ENCODE measurements at regions not wholly inside any gene's neighbourhood (a gene's known extent, or its start where the extent isn't known, plus 50 kb on each side); places are given as distances from the start of the nearest gene placed in this dataset.

- DNase-seq = no peak
Observed at GRCh38 chr1:29839726-29840125, 603.4 kb downstream of the PTPRU start.

- DNase-seq = no peak
Observed at GRCh38 chr1:29838738-29839320, 602.5 kb downstream of the PTPRU start.

- no peak for DNase-seq
Observed at GRCh38 chr1:29836651-29837646, 600.6 kb downstream of the PTPRU start.

GRCh38 chr1:29835874-29836273 is 599.6 kb downstream of the PTPRU start:
- no peak for DNase-seq

- DNase-seq = no peak
Observed at GRCh38 chr1:29835406-29835805, 599.1 kb downstream of the PTPRU start.

- DNase-seq = no peak
Observed at GRCh38 chr1:29833581-29833980, 597.3 kb downstream of the PTPRU start.

- DNase-seq = no peak
Observed at GRCh38 chr1:29832936-29833335, 596.6 kb downstream of the PTPRU start.

- DNase-seq = no peak
Observed at GRCh38 chr1:29832471-29832870, 596.1 kb downstream of the PTPRU start.

- DNase-seq = no peak
Observed at GRCh38 chr1:29831500-29832117, 595.3 kb downstream of the PTPRU start.

- DNase-seq = no peak
Observed at GRCh38 chr1:29830916-29831315, 594.6 kb downstream of the PTPRU start.

GRCh38 chr1:29830383-29830782 is 594.1 kb downstream of the PTPRU start:
- DNase-seq = no peak

GRCh38 chr1:29829448-29830344 is 593.4 kb downstream of the PTPRU start:
- no peak for DNase-seq

GRCh38 chr1:29828526-29829447 is 592.5 kb downstream of the PTPRU start:
- DNase-seq = no peak

- no peak for DNase-seq
Observed at GRCh38 chr1:29827801-29828525, 591.6 kb downstream of the PTPRU start.

- no peak for DNase-seq
Observed at GRCh38 chr1:29827237-29827750, 591.0 kb downstream of the PTPRU start.

GRCh38 chr1:29826646-29827045 is 590.3 kb downstream of the PTPRU start:
- no peak for DNase-seq

- DNase-seq = no peak
Observed at GRCh38 chr1:29825941-29826415, 589.7 kb downstream of the PTPRU start.

- no peak for DNase-seq
Observed at GRCh38 chr1:29825274-29825940, 589.1 kb downstream of the PTPRU start.

GRCh38 chr1:29824511-29825273 is 588.4 kb downstream of the PTPRU start:
- no peak for DNase-seq
